Upper lobe of left lung (tissue), 4 donors: ENCODE measurements at regions not wholly inside any gene's neighbourhood (a gene's known extent, or its start where the extent isn't known, plus 50 kb on each side); places are given as distances from the start of the nearest gene placed in this dataset.

Source experiments
- EP300 ChIP-seq, 4 donors: sonication (generic); formaldehyde crosslinking; IDR thresholded peaks; one replicate each; pipeline ENCODE4 v1.5.1; 2017; ENCODE audit warnings: antibody characterized with exemption in 4 of 4, control low read depth in 2 of 4
- POLR2A ChIP-seq, 4 donors: fragments of 450-650 bp; IDR thresholded peaks; one replicate each; pipeline ENCODE4 v1.5.1; 2016 to 2017; ENCODE audit warnings: antibody characterized with exemption in 4 of 4, mild to moderate bottlenecking in 2 of 4
- TF ChIP-seq, protein P1 (sequence below), 6 experiments: fragments of 450-650 bp in 4 of 6; fragments of 200-600 bp in 2 of 6; sonication (generic) in 2 of 6; IDR thresholded peaks; one replicate each; pipeline ENCODE4 v1.5.1; 2016 to 2019; ENCODE audit warnings: antibody characterized with exemption in 6 of 6

DNA sequence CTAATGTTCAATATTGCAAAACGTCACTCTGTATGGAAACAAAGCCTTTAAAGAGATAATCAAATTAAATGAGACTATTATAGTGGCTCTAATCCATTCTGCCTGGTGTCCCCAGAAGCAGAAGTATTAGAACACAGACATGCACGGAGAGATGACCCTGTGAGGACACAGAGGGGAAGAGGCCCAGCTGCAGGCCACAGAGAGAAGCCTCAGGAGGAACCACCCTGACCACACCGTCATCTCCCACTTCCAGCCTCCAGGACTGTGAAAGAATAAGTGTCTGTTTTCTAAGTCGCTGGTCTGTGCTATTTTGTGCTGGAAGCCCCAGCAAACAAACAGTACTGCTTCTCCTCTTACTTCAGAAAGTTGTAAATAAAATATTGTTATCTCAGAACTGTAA is 283.5 kb upstream of the ADARB2 start:
- TF ChIP-seq, protein P1, sequence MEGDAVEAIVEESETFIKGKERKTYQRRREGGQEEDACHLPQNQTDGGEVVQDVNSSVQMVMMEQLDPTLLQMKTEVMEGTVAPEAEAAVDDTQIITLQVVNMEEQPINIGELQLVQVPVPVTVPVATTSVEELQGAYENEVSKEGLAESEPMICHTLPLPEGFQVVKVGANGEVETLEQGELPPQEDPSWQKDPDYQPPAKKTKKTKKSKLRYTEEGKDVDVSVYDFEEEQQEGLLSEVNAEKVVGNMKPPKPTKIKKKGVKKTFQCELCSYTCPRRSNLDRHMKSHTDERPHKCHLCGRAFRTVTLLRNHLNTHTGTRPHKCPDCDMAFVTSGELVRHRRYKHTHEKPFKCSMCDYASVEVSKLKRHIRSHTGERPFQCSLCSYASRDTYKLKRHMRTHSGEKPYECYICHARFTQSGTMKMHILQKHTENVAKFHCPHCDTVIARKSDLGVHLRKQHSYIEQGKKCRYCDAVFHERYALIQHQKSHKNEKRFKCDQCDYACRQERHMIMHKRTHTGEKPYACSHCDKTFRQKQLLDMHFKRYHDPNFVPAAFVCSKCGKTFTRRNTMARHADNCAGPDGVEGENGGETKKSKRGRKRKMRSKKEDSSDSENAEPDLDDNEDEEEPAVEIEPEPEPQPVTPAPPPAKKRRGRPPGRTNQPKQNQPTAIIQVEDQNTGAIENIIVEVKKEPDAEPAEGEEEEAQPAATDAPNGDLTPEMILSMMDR (IDR thresholded peaks at IDR 0.05) = no peak
- no peak for TF ChIP-seq POLR2A (IDR thresholded peaks at IDR 0.05)
- no peak for TF ChIP-seq EP300 (IDR thresholded peaks at IDR 0.05)
